ENCODE measurements at regions not wholly inside any gene's neighbourhood (a gene's known extent, or its start where the extent isn't known, plus 50 kb on each side); places are given as distances from the start of the nearest gene placed in this dataset.
A peak's percentile ranks its signal among the peaks of the same experiment; 100 is the strongest.
"Not testable (repeated sequence)": the region's sequence is repeated elsewhere in the genome, so short reads cannot be mapped to it uniquely, and the experiment has no call there.

DNA sequence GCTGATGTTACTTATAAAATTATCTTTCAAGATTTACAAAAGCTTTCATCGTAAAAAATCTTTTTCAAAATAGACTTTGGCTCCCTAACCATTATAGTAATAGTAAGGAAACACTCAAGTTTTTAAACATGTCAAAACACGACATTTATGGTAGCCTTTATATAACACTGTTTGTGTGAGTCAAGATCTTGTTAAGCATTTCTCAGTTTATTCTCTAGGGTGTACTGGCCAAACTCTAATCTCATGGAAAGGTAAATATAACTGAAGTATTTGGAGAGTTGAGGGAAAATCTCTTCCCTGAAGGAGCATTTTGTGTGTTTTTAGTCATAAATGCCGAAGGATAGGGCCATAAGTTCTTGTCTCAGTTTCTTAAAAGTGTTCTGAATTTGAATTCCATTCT, 790.9 kb upstream of the NCAM2 start:
- no peak for DNase-seq

DNA sequence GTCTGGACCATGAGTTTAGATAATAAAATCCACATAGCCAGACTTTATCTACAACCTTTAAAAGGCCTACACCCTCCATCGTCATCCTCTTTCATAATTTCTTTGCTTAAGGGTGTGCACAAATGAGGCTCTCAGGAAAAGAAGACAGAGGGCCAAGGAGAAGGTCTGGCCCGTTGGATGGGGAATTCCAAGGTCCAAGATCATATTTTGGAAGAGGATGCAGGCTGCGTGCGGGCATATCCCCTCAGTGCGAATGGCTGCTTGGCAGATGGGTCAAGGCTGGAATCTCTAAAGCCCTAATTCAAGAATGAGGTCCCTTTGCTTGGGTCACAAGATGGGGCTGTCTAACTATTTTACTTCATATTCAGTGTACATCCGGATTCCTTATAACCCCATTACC, 782.2 kb upstream of the NCAM2 start:
- DNase-seq, result no peak

- DNase-seq, result no peak
Measured at GRCh38 chr21:20220586-20220985, 777.6 kb upstream of the NCAM2 start.

DNA sequence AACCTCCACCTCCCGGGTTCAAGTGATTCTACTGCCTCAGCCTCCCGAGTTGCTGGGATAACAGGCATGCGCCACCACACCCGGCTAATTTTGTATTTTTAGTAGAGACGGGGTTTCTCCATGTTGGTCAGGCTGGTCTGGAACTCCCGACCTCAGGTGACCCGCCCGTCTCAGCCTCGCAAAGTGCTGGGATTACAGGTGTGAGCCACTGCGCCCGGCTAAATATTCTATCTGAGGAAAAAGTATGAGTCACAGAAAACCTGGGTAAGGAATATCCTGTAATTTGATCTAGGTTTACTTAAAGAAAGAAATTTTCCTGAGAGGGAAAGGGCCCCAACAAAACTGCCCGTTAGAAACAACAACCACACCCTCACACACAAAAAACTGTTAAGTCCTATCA, 776.2 kb upstream of the NCAM2 start:
- DNase-seq, result not testable (repeated sequence)

GRCh38 chr21:20236649-20237048, 761.6 kb upstream of the NCAM2 start:
- not testable (repeated sequence) for DNase-seq

DNA sequence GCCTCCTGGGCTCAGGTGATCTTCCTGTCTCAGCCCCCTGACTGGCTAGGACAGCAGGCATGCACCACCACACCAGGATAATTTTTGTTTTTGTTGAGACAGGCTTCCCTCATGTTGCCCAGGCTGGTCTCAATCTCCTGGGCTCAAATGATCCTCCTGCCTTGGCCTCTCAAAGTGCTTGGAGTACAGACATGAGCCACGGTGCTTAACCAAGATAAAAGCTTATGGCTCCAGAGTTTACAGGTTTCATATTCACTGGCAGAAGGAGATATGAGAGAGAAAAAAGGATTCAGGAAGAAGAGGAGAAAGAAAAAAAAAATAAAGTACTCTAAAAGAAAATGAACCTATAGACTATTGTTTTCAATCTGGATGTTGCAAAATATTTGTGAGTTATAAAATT, 748.8 kb upstream of the NCAM2 start:
- DNase-seq, result no peak

- DNase-seq, result peak in 1 of 2 experiments; percentile 20
Measured at GRCh38 chr21:20250337-20250736, 747.9 kb upstream of the NCAM2 start.

DNA sequence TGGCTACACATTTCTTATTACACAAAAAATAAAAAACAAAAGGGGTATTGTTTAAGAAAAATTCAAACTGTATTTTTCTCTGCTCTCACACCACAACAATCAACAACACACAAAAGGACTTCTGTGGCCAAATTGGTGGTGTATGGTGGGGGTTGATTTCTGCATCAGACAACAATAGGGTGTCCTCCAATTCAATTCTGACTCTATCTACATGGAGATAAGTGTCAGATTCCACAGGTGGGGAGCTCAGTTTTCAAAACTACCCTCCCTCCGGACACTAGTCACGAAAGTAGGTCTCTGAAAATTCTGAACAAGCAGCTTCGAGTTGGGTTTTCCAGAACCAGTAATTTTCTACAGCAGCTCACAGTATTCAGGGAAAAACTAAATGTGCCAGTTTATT, 744.9 kb upstream of the NCAM2 start:
- DNase-seq, result no peak

- DNase-seq, result no peak
Measured at GRCh38 chr21:20254964-20255363, 743.2 kb upstream of the NCAM2 start.

DNA sequence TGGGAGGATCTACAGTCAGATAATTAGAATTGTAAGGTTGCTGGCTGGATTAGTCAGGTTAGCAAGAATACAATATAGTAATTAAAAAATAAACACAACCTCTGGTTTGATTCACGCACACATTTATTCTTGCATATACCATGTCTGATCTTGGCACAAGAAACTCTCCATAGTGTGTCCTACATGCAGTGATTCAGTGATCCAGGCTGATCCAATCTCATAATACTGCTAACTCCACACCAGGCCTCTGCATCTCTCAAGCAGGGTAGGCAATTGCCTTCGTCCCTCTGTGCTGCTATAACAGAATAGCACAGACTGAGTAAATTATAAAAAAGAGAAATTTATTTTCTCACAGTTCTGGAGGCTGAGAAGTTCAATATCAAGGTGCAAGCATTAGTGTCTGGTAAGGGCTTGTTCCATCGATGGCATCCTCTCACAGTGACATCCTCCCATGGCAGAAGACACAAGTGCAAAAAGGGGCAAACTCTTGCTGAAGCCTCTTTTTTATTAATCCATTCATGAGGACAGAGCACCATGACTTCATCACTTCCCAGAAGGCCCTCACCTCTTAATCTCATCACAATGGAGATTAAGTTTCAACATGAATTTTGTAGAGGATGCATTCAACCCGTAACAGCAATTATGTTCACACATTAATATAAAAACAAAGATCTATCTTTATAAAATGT, 741.0 kb upstream of the NCAM2 start:
- DNase-seq, result no peak

DNA sequence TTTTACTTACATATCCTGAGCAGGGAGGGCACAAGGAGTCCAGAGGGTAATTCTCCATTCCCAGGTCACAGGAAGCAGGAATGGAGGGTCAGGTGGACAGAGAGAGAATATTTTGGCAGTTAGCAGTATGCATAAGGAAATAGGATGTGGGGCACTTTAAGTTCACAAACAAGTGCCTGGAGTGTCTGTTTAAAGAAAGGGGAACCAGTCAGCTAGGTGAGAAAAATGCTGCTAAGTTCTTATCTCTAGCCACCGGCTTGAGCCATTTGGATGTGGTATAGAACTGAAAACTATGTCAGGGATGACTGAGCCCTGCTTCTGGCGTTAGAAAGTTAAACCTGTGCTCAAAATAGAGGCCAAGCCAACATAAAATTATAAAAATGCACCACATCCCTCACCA, 739.7 kb upstream of the NCAM2 start:
- DNase-seq, result no peak

- no peak for DNase-seq
Measured at GRCh38 chr21:20259031-20259867, 739.0 kb upstream of the NCAM2 start.

DNA sequence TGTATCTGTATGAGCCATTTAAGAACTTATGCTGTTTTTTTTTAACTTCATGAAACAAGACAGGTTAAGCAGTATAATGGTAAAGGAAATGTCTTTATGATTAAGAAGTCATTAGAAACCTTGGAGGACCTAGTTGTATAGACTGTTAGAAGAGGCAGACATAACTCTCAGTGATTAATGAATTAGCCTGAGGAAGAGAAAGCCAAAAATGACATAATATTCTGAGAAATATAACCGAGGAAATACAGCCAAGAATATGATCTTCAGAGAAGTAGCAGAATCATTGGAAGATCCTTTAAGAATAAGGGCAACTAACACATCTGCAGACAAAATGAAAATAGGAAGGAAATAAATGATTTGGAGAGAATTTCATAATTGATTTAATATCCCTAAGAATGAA, 738.1 kb upstream of the NCAM2 start:
- DNase-seq, result no peak

DNA sequence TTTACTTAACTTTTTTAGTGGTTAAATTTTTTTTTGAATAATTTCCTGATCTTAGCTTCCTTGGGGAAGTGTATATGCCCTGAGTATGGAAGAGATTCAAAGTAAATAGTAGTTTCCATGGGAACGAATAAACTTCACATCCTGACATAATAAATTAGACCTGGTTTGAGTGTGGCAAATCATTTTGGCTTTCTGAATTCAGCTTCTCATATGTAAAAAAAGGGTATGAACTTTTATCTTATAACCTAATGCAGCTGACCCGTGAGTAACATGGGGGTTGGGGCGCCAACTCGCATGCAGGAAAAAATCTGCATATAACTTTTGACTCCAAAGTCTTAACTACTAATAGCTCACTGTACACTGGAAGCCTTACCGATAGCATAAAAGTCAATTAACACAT, 736.8 kb upstream of the NCAM2 start:
- DNase-seq, result no peak

- no peak for DNase-seq
Measured at GRCh38 chr21:20265707-20266440, 732.3 kb upstream of the NCAM2 start.

DNA sequence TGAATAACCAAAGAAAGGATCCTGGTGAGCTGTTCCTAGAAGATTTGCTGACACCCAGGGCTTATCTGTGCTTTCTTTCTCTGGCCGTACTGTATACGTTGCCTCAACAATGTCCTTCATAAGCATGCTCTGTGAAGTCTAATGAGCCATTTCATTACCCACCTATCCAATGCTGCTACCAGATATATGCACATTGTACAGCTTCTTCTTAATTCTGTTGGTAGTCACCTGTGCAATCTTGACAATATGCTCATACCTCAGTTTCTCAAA, 731.8 kb upstream of the NCAM2 start:
- DNase-seq, result no peak

- no peak for DNase-seq
Measured at GRCh38 chr21:20270365-20271055, 727.7 kb upstream of the NCAM2 start.

- no peak for DNase-seq
Measured at GRCh38 chr21:20272791-20273362, 725.3 kb upstream of the NCAM2 start.

GRCh38 chr21:20276377-20276776, 721.8 kb upstream of the NCAM2 start:
- DNase-seq, result no peak

DNA sequence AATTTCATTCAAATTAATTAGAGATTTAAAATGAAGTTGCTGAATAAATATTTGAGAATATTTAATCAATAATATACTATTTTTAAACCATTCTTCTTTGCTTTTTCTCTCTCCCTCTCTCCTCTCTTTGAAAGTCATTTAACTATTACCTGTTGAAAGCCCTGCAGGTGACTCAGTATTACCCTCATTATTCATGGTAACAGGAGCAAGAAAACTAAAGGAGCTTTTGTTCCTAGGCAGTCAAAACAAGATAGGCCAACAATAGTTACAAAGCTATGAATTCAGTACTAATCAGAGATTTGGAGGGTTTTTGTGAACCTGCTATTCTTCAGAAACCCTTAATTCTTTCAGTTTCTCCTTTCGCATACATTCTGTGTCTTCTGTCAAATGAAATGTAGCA, 721.3 kb upstream of the NCAM2 start:
- no peak for DNase-seq

DNA sequence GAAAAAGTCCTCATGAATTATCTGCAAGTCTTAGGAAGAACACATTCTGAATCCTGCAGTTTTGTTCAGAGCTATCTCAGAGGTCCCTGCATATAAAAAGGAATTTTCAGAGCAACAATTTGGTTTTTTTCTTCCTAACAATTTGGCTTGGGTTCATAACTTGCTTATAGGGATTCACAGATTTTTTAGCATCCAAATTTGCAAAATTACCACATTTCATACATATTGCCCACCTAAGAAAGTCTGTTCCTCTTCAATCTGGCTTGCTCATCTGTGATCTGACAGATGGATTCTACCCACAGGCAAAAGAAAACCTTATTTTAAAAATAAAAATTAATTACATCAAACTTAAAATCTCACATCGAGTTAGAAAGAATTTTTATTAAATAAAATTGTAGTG, 714.4 kb upstream of the NCAM2 start:
- DNase-seq, result no peak

- no peak for DNase-seq
Measured at GRCh38 chr21:20292280-20292679, 705.9 kb upstream of the NCAM2 start.

DNA sequence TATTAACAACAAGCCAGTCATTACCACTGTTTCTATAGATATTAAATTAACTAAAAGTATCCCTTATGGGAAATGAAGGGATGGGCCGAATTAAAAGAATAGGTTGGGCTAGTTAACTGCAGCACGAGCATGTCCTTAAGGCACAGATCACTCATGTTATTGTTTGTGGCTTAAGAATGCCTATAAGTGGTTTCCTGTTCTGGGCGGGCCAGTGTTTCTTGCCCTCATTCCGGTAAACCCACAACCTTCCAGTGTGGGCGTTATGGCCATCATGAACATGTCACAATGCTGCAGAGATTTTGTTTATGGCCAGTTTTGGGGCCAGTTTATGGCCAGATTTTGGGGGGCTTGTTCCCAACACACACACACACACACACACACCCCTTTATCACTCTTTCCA, 705.4 kb upstream of the NCAM2 start:
- DNase-seq, result not testable (repeated sequence)

Data from NCI-H446 (cell line).